SU-DHL-6 (cell line): ENCODE measurements at regions not wholly inside any gene's neighbourhood (a gene's known extent, or its start where the extent isn't known, plus 50 kb on each side); places are given as distances from the start of the nearest gene placed in this dataset.
"Not testable (repeated sequence)": the region's sequence is repeated elsewhere in the genome, so short reads cannot be mapped to it uniquely, and the experiment has no call there.

Experiments used
- H2AFZ ChIP-seq: fragments of 200-600 bp; sonication (generic); 2 replicates; pipeline ENCODE4 v1.6.1; 2014; ENCODE audit warnings: low read depth, mild to moderate bottlenecking, moderate library complexity, mixed read lengths, antibody characterized with exemption, low read length; ENCODE audit not compliant: severe bottlenecking
- H3F3A ChIP-seq: fragments of 200-600 bp; shearing (Covaris generic); 2 replicates; pipeline ENCODE4 v1.6.0; 2016; ENCODE audit warnings: antibody characterized with exemption, mild to moderate bottlenecking; ENCODE audit not compliant: insufficient read depth
- H3K27ac ChIP-seq: fragments of 200-600 bp; sonication (generic); 2 replicates; pipeline ENCODE4 v1.5.1; 2016; ENCODE audit warnings: low read depth, mild to moderate bottlenecking, low read length, moderate library complexity, mixed read lengths
- H3K27me3 ChIP-seq: fragments of 200-600 bp; sonication (generic), shearing (Covaris generic); 2 replicates; pipeline ENCODE4 v1.6.0; 2014; ENCODE audit warnings: mild to moderate bottlenecking, low read length
- H3K36me3 ChIP-seq: fragments of 200-600 bp; sonication (generic); 2 replicates; pipeline ENCODE4 v1.6.1; 2014; ENCODE audit warnings: mild to moderate bottlenecking, low read length, mixed read lengths
- H3K4me2 ChIP-seq: fragments of 300-600, 200-600 bp; shearing (Covaris generic), sonication (generic); 2 replicates; pipeline ENCODE4 v1.6.0; 2014; ENCODE audit warnings: low read length, low read depth, mild to moderate bottlenecking; ENCODE audit not compliant: poor library complexity, severe bottlenecking
- H3K4me3 ChIP-seq: fragments of 200-600 bp; sonication (generic); 2 replicates; pipeline ENCODE4 v1.5.1; 2014; ENCODE audit warnings: antibody characterized with exemption, low read length, mild to moderate bottlenecking, mixed read lengths; ENCODE audit not compliant: insufficient read depth, poor library complexity, severe bottlenecking
- H3K79me2 ChIP-seq: fragments of 200-600 bp; sonication (generic); 2 replicates; pipeline ENCODE4 v1.6.1; 2014; ENCODE audit warnings: mild to moderate bottlenecking, low read length, moderate library complexity; ENCODE audit not compliant: insufficient read depth
- H3K9ac ChIP-seq: fragments of 200-600 bp; sonication (generic); 2 replicates; pipeline ENCODE4 v1.7.0; 2014; ENCODE audit warnings: mild to moderate bottlenecking, low read length
- H3K9me2 ChIP-seq: fragments of 200-600 bp; sonication (generic); replicated peaks from 2 replicates; pipeline ENCODE4 v1.6.1; 2014; ENCODE audit warnings: low read length; ENCODE audit not compliant: insufficient read depth
- H3K9me3 ChIP-seq: fragments of 200-600 bp; sonication (generic); 2 replicates; pipeline ENCODE4 v1.6.1; 2014; ENCODE audit warnings: low read length, mixed read lengths; ENCODE audit not compliant: insufficient read depth
- H4K20me1 ChIP-seq: fragments of 200-600 bp; sonication (generic); 2 replicates; pipeline ENCODE4 v1.6.1; 2014; ENCODE audit warnings: low read depth, mild to moderate bottlenecking, antibody characterized with exemption, low read length, moderate library complexity, mixed read lengths
- CTCF ChIP-seq: fragments of 200-600 bp; sonication (generic); IDR thresholded peaks from one replicate; pipeline ENCODE4 v1.5.1; 2017; ENCODE audit warnings: antibody characterized with exemption, mild to moderate bottlenecking, low read length, moderate library complexity; ENCODE audit not compliant: insufficient read depth, poor library complexity, severe bottlenecking
- EZH2phosphoT487 ChIP-seq: fragments of 200-600 bp; sonication (generic), shearing (Covaris generic); conservative IDR thresholded peaks from 2 replicates; pipeline ENCODE4 v1.6.1; 2018; ENCODE audit warnings: mild to moderate bottlenecking, antibody characterized with exemption, low read length, moderate library complexity, mixed read lengths

DNA sequence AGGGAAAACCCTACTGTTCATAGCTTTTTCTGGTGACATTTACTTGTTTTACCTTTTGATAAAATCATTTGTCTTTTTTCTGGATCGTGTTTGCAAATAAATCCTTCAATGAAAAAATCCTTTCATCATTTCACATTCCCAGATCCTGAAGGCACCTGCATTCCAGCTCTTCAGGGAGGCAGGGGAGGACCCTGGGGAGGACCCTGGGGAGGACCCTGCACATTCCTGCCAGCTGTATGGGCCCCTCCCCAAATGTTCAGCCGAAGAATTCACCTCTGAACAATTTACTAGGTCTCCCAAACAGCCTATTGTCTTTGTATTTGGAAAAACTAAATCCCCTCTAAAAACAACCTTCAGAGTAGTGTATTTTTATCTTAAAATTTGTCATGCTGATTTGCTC lies 558.4 kb upstream of the ID2 start:
- no peaks in the 10 kb centered on the region for H3K79me2 ChIP-seq

GRCh38 chr2:8125741-8126711 lies 555.8 kb upstream of the ID2 start:
- TF ChIP-seq CTCF (no peak), EZH2phosphoT487 (no peak)
- H3K4me3 ChIP-seq, result no peak overlapping the region

More for the DNA sequence above, 558.4 kb upstream of the ID2 start:
- Histone ChIP-seq H4K20me1 (no peaks in the 10 kb centered on the region), H3K9me2 (no peaks in the 10 kb centered on the region), H3K9ac (no peak overlapping the region), H2AFZ (no peak overlapping the region), H3K4me3 (no peak overlapping the region), H3F3A (no peaks in the 10 kb centered on the region), H3K27me3 (no peaks in the 10 kb centered on the region), H3K4me2 (no peak overlapping the region), H3K36me3 (no peaks in the 10 kb centered on the region), H3K27ac (no peak overlapping the region), H3K9me3 (no peaks in the 10 kb centered on the region)
- TF ChIP-seq CTCF (no peak), EZH2phosphoT487 (no peak)

DNA sequence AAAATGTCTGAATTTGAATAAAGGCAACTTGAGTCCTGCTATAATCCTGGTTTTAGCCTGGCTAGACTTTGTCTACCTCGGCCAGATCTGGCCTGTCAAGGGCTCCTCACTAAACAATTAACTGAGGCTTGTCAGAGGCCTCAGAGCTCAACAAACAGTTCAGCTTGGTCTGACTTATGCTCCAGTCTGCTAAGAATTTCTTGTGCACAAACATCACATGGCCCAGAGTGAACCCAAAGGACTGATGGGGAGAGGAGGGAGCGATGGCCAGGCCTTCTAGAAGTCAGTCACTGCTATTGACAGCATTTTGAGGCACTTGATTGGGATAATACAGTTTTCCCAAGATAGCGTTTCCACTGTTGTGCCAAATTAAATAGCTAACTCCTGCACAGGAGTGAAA lies 555.1 kb upstream of the ID2 start:
- Histone ChIP-seq H3K9ac (no peak overlapping the region), H3K9me2 (no peaks in the 10 kb centered on the region), H4K20me1 (no peaks in the 10 kb centered on the region), H3K79me2 (no peaks in the 10 kb centered on the region), H3K36me3 (no peaks in the 10 kb centered on the region), H2AFZ (no peak overlapping the region), H3F3A (no peaks in the 10 kb centered on the region), H3K27ac (no peak overlapping the region), H3K9me3 (no peaks in the 10 kb centered on the region), H3K4me2 (no peak overlapping the region), H3K27me3 (no peaks in the 10 kb centered on the region), H3K4me3 (no peak overlapping the region)
- no peak for TF ChIP-seq EZH2phosphoT487
- TF ChIP-seq CTCF, result no peak

More at GRCh38 chr2:8125741-8126711, 555.8 kb upstream of the ID2 start:
- H3K9me2 ChIP-seq, result no peaks in the 10 kb centered on the region
- no peaks in the 10 kb centered on the region for H4K20me1 ChIP-seq
- H2AFZ ChIP-seq, result no peak overlapping the region
- H3K9me3 ChIP-seq, result no peaks in the 10 kb centered on the region
- no peak overlapping the region for H3K4me2 ChIP-seq
- no peak overlapping the region for H3K9ac ChIP-seq
- H3F3A ChIP-seq, result no peaks in the 10 kb centered on the region
- H3K27ac ChIP-seq, result no peak overlapping the region
- H3K36me3 ChIP-seq, result no peaks in the 10 kb centered on the region
- no peaks in the 10 kb centered on the region for H3K79me2 ChIP-seq
- no peaks in the 10 kb centered on the region for H3K27me3 ChIP-seq

GRCh38 chr2:8131423-8131822 lies 550.4 kb upstream of the ID2 start:
- H3K4me3 ChIP-seq, H3K27me3 ChIP-seq, H3K9me3 ChIP-seq, H3K9ac ChIP-seq, H3K36me3 ChIP-seq, H3K79me2 ChIP-seq, H3K9me2 ChIP-seq, H3K27ac ChIP-seq, H2AFZ ChIP-seq, H4K20me1 ChIP-seq, H3K4me2 ChIP-seq, H3F3A ChIP-seq: not testable (repeated sequence)
